ENCODE measurements at regions not wholly inside any gene's neighbourhood (a gene's known extent, or its start where the extent isn't known, plus 50 kb on each side); places are given as distances from the start of the nearest gene placed in this dataset.

- TF ChIP-seq POLR2A (IDR thresholded peaks at IDR 0.05), result no peak
- TF ChIP-seq, protein P1, sequence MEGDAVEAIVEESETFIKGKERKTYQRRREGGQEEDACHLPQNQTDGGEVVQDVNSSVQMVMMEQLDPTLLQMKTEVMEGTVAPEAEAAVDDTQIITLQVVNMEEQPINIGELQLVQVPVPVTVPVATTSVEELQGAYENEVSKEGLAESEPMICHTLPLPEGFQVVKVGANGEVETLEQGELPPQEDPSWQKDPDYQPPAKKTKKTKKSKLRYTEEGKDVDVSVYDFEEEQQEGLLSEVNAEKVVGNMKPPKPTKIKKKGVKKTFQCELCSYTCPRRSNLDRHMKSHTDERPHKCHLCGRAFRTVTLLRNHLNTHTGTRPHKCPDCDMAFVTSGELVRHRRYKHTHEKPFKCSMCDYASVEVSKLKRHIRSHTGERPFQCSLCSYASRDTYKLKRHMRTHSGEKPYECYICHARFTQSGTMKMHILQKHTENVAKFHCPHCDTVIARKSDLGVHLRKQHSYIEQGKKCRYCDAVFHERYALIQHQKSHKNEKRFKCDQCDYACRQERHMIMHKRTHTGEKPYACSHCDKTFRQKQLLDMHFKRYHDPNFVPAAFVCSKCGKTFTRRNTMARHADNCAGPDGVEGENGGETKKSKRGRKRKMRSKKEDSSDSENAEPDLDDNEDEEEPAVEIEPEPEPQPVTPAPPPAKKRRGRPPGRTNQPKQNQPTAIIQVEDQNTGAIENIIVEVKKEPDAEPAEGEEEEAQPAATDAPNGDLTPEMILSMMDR (IDR thresholded peaks at IDR 0.05), result no peak
Measured at GRCh38 chr17:72266112-72266775, 145.4 kb downstream of the SOX9 start.
